BLaER1 (cell line): ENCODE measurements at regions not wholly inside any gene's neighbourhood (a gene's known extent, or its start where the extent isn't known, plus 50 kb on each side); places are given as distances from the start of the nearest gene placed in this dataset.

ENCODE experiments used
- H3K27ac ChIP-seq: shearing (Covaris generic); formaldehyde crosslinking; 2 replicates; pipeline ENCODE4 v1.8.1; 2022
- H3K27me3 ChIP-seq: shearing (Covaris generic); formaldehyde crosslinking; 2 replicates; pipeline ENCODE4 v1.8.1; 2022
- H3K36me3 ChIP-seq: shearing (Covaris generic); formaldehyde crosslinking; 2 replicates; pipeline ENCODE4 v1.8.1; 2022
- H3K4me1 ChIP-seq: shearing (Covaris generic); formaldehyde crosslinking; 2 replicates; pipeline ENCODE4 v1.8.1; 2022
- H3K4me2 ChIP-seq: shearing (Covaris generic); formaldehyde crosslinking; 2 replicates; pipeline ENCODE4 v1.8.1; 2022
- H3K4me3 ChIP-seq: shearing (Covaris generic); formaldehyde crosslinking; 2 replicates; pipeline ENCODE4 v1.8.1; 2022
- H3K9ac ChIP-seq: shearing (Covaris generic); formaldehyde crosslinking; 2 replicates; pipeline ENCODE4 v1.8.1; 2022
- H3K9me3 ChIP-seq: shearing (Covaris generic); formaldehyde crosslinking; 2 replicates; pipeline ENCODE4 v1.8.1; 2022
- H4K20me1 ChIP-seq: shearing (Covaris generic); formaldehyde crosslinking; 2 replicates; pipeline ENCODE4 v1.8.1; 2022
- Cebpa-rat ChIP-seq: shearing (Covaris generic); IDR thresholded peaks from 2 replicates; pipeline ENCODE4 v1.8.1; 2022

DNA sequence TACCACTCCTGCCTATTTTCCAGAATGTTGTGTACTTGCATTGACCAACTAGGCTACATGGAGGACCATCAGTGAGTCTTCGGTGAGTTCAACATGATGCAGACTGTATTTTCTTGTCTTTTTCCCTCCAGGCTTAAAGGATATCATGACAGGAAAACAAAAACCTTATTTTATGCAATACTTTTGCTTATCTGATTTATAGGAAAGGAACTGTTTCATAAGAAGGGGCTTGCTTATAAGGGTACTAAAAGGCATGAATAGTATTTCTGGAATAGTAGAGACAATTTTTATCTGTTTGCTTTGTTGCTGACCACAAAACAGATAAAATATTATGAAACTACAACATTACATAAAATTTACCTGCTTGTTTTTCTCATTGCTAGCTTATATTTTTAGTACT, 374.7 kb downstream of the KLF5 start:
- Histone ChIP-seq H3K27me3 (no peaks in the 10 kb centered on the region), H3K4me2 (no peak overlapping the region), H4K20me1 (no peaks in the 10 kb centered on the region), H3K36me3 (no peaks in the 10 kb centered on the region), H3K27ac (no peak overlapping the region), H3K4me3 (no peak overlapping the region), H3K9me3 (peaks cover 17% of the 10 kb centered on the region), H3K4me1 (no peaks in the 10 kb centered on the region), H3K9ac (no peak overlapping the region)
- no peak for TF ChIP-seq Cebpa-rat

DNA sequence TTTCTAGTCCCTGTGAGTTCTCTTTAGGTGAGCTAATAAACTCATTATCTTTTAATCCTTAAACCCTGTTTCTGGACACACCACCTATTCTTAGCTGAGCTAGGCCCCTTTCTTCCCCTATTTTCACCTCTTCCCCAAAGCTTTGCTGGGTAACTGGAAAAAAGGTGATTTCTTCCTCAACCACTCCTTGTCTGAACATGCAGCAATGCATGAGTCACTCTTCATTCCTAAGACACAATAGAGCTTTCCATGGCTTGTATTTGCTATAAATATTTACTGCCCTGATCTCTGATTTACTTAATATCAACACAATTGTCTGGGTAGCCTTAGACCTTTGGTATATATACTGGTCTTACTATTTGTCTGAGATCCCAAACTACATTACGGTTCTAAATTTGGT, 370.9 kb downstream of the KLF5 start:
- Histone ChIP-seq H3K36me3 (no peaks in the 10 kb centered on the region), H3K27me3 (no peaks in the 10 kb centered on the region), H3K4me3 (no peak overlapping the region), H3K4me2 (no peak overlapping the region), H3K27ac (no peak overlapping the region), H4K20me1 (no peaks in the 10 kb centered on the region), H3K9ac (no peak overlapping the region), H3K4me1 (no peaks in the 10 kb centered on the region), H3K9me3 (no peaks in the 10 kb centered on the region)
- no peak for TF ChIP-seq Cebpa-rat

DNA sequence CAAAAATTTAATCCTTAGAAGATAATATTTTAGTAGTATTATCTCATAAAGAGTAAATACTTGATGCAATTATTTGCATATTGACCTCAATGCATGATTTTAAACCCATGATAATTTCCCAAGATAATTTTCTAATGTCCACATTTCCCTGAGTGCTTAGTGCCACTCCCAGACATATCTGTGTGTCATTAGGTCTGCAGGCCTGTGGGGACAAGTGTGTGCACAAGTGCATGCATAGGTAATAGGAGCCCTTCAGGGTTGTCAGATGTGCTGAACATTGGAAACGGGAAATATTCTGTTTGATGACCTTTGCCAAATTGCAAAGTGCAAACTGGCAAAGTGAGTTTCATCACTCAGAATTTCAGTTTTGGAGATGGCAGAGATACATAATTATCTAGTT, 369.9 kb downstream of the KLF5 start:
- H3K9ac ChIP-seq, result no peak overlapping the region
- no peaks in the 10 kb centered on the region for H3K36me3 ChIP-seq
- H3K4me2 ChIP-seq, result no peak overlapping the region
- no peaks in the 10 kb centered on the region for H3K9me3 ChIP-seq
- H3K4me3 ChIP-seq, result no peak overlapping the region
- no peak overlapping the region for H3K27ac ChIP-seq
- TF ChIP-seq Cebpa-rat, result no peak
- no peaks in the 10 kb centered on the region for H3K4me1 ChIP-seq
- H4K20me1 ChIP-seq, result no peaks in the 10 kb centered on the region
- H3K27me3 ChIP-seq, result no peaks in the 10 kb centered on the region

DNA sequence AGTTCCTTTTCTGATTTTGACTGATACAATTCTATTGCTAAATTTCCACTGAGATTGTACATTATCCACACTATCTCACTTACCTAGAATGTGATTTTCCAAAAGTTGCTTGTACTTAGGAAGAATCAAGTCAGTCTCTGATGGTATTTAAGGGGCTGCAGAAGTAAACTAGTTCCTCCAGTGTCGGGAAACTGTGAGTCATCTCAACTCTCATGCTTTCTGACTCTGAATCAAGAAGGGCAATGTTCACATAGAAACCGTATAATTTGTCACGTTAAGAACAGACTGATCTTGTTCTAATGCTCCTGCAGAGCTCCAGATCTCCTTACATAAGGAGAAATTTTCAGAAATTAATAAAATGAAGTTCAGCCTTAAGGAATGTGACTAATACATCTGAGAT, 369.3 kb downstream of the KLF5 start:
- no peaks in the 10 kb centered on the region for H3K4me1 ChIP-seq
- no peak overlapping the region for H3K4me2 ChIP-seq
- no peaks in the 10 kb centered on the region for H3K9me3 ChIP-seq
- H3K36me3 ChIP-seq, result no peaks in the 10 kb centered on the region
- H3K9ac ChIP-seq, result no peak overlapping the region
- TF ChIP-seq Cebpa-rat, result no peak
- H3K27me3 ChIP-seq, result no peaks in the 10 kb centered on the region
- H4K20me1 ChIP-seq, result no peaks in the 10 kb centered on the region
- no peak overlapping the region for H3K4me3 ChIP-seq
- H3K27ac ChIP-seq, result no peak overlapping the region

DNA sequence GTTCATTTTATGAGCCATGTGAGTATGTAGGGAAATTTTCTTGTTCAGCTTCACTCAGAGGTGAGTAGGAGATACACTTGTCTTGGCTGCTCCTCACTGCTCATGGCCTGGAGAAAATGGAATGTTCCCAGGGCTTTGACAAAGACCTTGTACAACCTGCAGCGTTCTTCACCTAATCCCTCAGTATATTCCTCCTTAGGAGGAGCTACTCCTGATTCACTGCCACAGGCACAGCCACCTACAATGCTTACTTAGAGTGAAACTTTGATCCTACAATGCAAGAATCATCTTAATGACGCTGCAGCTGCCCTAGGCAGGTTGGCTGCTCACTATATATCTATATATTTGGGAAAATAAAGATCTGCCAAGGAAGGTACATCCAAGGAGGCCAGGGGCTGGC, 364.2 kb downstream of the KLF5 start:
- no peak for TF ChIP-seq Cebpa-rat
- Histone ChIP-seq H3K4me1 (no peaks in the 10 kb centered on the region), H3K27ac (no peak overlapping the region), H3K9ac (no peak overlapping the region), H3K4me2 (no peak overlapping the region), H4K20me1 (no peaks in the 10 kb centered on the region), H3K36me3 (no peaks in the 10 kb centered on the region), H3K27me3 (no peaks in the 10 kb centered on the region), H3K9me3 (no peaks in the 10 kb centered on the region), H3K4me3 (no peak overlapping the region)

DNA sequence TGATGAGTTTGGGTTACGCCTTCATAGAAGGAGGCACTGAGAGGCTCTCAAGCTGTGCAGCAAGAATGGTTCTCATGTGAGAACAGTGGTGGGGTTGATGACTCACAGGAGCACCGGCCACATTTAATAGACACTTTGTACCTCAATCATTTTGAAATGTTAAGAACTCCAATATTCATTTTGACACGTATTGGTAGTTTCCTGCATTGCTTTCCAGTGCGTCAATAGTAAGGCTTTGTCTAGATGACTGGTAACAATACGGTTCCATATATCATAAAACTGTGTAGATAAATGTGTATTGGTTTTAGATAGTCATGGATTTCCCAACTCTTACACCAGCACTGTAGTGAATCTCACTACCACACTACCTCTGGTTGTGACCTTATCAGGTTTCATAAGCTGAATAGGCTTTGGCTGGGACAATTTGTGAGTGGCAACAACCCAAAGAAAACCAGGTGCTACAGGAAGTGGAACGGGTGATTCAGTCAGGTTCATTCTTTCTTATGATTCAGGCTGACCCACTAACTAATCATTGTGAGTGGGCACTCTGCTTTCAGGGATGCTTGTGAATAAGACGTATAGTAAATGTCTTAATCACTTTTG, 362.6 kb downstream of the KLF5 start:
- Histone ChIP-seq H3K9me3 (no peaks in the 10 kb centered on the region), H3K36me3 (no peaks in the 10 kb centered on the region), H4K20me1 (no peaks in the 10 kb centered on the region), H3K27ac (no peak overlapping the region), H3K4me2 (no peak overlapping the region), H3K4me1 (no peaks in the 10 kb centered on the region), H3K27me3 (no peaks in the 10 kb centered on the region), H3K4me3 (no peak overlapping the region), H3K9ac (no peak overlapping the region)
- TF ChIP-seq Cebpa-rat, result no peak

DNA sequence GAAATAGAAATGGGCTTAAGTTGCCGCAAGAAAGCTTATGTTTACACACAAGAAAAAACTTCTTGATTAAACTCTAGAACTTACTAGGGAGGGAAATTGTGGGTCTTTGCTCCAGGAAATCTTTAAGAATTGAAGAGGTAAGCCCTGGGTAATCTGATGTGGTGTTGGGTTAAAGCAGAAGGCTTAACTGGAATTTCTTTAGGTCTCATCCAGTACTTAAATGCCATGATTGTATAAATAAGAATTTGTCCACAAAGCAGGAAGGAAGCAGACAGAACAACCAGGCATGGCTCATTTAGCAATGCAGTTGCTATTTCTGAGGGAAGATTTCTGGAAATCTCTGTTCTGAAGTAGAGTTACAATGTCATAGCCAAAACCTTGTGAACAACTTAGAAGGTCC, 360.4 kb downstream of the KLF5 start:
- TF ChIP-seq Cebpa-rat, result no peak
- Histone ChIP-seq H3K4me2 (no peak overlapping the region), H3K4me3 (no peak overlapping the region), H3K4me1 (no peaks in the 10 kb centered on the region), H3K27me3 (no peaks in the 10 kb centered on the region), H3K9ac (no peak overlapping the region), H4K20me1 (no peaks in the 10 kb centered on the region), H3K36me3 (no peaks in the 10 kb centered on the region), H3K27ac (no peak overlapping the region), H3K9me3 (no peaks in the 10 kb centered on the region)

DNA sequence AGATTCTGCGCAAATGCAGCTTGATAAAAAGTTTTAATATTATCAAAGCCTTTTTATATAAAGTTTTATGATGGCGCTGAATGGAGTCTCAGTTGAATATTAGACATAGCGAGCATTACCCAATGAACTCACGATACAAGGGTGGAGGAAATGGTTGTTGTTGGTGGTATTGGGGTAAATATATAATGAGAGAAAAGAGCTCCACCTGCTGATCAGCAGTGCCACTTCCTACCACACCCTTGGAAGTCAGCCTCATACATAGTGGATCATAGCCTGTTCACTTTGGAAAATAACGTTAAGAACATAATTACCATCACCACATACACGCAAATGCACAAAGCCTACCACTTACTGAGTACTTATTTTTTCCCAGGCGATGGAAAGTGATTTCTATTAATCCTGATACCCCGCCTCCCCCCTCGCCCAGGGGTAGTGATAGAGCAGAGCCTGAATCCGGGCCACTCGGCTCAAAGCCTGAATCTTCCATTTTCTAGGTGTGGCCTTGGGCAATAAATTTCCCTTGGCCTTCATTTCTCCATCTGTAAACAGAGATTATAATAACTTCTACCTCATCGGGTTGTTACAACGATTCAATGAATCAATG, 358.3 kb downstream of the KLF5 start:
- H3K9me3 ChIP-seq, result no peaks in the 10 kb centered on the region
- TF ChIP-seq Cebpa-rat, result no peak
- no peaks in the 10 kb centered on the region for H4K20me1 ChIP-seq
- no peak overlapping the region for H3K4me3 ChIP-seq
- no peak overlapping the region for H3K4me2 ChIP-seq
- no peak overlapping the region for H3K27ac ChIP-seq
- H3K9ac ChIP-seq, result no peak overlapping the region
- H3K36me3 ChIP-seq, result no peaks in the 10 kb centered on the region
- H3K4me1 ChIP-seq, result no peaks in the 10 kb centered on the region
- no peaks in the 10 kb centered on the region for H3K27me3 ChIP-seq

DNA sequence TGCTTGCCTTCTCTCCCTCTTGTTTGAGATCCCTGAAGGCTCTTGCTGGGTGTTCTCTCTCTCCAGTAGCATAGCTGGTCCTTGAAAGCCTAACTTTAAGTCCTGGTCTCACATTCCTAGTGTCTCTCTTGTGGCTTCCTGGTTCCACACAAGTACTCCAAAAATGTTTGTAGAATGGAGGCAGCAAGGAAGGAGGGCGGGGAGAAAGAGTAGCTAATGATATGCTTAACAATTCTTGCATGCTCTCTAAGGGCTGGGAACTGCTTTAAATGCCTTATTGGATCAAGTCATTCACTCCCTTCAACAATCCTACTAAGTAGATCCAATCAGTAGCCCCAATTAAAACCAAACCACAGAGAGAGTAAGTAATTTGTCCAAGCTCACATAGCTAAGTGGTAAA, 357.3 kb downstream of the KLF5 start:
- Histone ChIP-seq H3K4me2 (no peak overlapping the region), H3K9me3 (no peaks in the 10 kb centered on the region), H3K27ac (no peak overlapping the region), H3K36me3 (no peaks in the 10 kb centered on the region), H3K4me3 (no peak overlapping the region), H4K20me1 (no peaks in the 10 kb centered on the region), H3K27me3 (no peaks in the 10 kb centered on the region), H3K9ac (no peak overlapping the region), H3K4me1 (no peaks in the 10 kb centered on the region)
- no peak for TF ChIP-seq Cebpa-rat

DNA sequence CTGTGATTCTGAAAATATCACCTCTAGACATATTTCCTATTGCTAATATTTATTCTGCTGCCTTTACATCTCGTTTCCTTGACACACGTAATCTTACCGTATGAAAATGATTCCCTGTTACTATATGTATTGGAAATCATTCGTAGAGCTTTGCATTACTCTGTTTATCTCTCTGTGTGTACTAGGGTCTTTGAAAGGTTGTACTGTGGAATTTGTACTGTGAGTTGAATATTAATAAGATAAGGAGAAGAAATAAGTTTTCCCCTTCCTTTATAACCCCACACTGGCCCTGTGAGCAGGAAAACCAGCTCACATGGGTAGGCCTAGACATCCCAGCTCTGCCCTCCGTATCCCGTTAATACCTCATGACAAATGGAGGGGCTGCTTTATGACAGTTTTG, 354.9 kb downstream of the KLF5 start:
- Histone ChIP-seq H4K20me1 (no peaks in the 10 kb centered on the region), H3K27me3 (no peaks in the 10 kb centered on the region), H3K4me2 (no peak overlapping the region), H3K27ac (no peak overlapping the region), H3K4me3 (no peak overlapping the region), H3K9me3 (no peaks in the 10 kb centered on the region), H3K36me3 (no peaks in the 10 kb centered on the region), H3K4me1 (no peaks in the 10 kb centered on the region), H3K9ac (no peak overlapping the region)
- TF ChIP-seq Cebpa-rat, result no peak

DNA sequence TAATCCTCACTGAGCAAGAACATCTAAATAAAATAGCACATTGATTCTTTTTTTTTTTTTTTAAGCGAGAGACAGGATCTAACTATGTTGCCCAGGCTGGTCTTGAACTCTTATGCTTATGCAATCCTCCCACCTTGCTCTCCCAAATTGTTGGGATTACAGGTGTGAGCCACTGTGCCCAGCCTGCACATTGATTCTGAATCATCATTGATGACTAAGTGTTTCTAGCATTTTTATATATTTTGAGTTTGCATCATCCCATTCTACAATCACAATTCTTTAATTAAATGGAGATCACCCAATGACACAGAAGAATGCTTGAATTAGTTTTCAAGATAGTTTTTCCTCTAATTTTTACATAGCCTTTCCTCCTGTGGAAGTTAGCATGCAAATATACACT, 354.1 kb downstream of the KLF5 start:
- H3K9ac ChIP-seq, result no peak overlapping the region
- H3K36me3 ChIP-seq, result no peaks in the 10 kb centered on the region
- no peak overlapping the region for H3K4me2 ChIP-seq
- no peaks in the 10 kb centered on the region for H3K27me3 ChIP-seq
- H4K20me1 ChIP-seq, result no peaks in the 10 kb centered on the region
- no peak overlapping the region for H3K27ac ChIP-seq
- no peak overlapping the region for H3K4me3 ChIP-seq
- H3K4me1 ChIP-seq, result no peaks in the 10 kb centered on the region
- no peak for TF ChIP-seq Cebpa-rat
- H3K9me3 ChIP-seq, result no peaks in the 10 kb centered on the region
